ENCODE measurements at regions not wholly inside any gene's neighbourhood (a gene's known extent, or its start where the extent isn't known, plus 50 kb on each side); places are given as distances from the start of the nearest gene placed in this dataset.

DNA sequence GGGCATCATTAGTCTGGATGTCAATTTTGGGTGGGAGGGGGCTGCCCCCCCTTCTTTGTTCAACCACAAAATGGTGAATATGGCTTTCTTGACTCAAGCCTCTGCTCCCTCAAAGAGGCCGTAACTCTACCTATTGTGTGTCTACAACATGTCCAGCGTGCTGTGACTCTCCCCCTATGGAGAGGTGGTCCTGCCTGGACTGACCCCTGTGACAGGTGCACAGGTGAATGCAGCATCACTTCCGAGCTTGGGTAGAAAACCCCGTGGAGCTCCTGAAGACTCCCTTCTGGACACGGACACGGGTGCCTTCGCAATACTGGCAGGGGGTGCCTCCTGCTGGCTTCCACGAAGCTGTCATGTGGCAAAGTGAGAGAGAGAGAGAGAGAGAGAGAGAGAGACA, 397.8 kb downstream of the GALR1 start:
- no peak overlapping the region for H3K4me3 ChIP-seq (ENCODE audit: low read depth, low read length)
- TF ChIP-seq, protein P1, sequence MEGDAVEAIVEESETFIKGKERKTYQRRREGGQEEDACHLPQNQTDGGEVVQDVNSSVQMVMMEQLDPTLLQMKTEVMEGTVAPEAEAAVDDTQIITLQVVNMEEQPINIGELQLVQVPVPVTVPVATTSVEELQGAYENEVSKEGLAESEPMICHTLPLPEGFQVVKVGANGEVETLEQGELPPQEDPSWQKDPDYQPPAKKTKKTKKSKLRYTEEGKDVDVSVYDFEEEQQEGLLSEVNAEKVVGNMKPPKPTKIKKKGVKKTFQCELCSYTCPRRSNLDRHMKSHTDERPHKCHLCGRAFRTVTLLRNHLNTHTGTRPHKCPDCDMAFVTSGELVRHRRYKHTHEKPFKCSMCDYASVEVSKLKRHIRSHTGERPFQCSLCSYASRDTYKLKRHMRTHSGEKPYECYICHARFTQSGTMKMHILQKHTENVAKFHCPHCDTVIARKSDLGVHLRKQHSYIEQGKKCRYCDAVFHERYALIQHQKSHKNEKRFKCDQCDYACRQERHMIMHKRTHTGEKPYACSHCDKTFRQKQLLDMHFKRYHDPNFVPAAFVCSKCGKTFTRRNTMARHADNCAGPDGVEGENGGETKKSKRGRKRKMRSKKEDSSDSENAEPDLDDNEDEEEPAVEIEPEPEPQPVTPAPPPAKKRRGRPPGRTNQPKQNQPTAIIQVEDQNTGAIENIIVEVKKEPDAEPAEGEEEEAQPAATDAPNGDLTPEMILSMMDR (conservative IDR thresholded peaks at IDR 0.05; ENCODE audit: low read depth, low read length) = no peak
- no peak for DNase-seq (ENCODE audit: low read depth)

DNA sequence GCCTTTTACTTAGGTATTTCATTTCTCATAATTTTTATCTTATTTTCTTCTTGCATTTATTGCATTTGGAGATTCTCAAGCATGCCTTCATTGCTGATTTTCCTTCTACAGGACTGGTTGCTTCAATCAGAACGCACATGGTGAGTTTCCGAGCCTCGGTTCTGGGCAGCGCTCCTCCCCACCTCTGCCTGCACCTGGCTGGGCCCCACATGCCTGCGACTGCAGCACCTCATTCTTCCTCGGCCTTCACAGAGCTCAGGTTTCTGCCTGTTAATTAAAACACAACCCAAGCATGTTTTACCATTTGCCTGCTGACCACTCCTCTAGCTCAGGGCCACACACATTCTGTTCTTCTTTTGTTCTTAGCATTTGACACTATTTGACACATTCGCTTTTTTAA, 398.8 kb downstream of the GALR1 start:
- no peak for DNase-seq (ENCODE audit: low read depth)
- H3K4me3 ChIP-seq (ENCODE audit: low read depth, low read length) = no peak overlapping the region
- TF ChIP-seq, protein P1 (conservative IDR thresholded peaks at IDR 0.05; ENCODE audit: low read depth, low read length) = no peak

DNA sequence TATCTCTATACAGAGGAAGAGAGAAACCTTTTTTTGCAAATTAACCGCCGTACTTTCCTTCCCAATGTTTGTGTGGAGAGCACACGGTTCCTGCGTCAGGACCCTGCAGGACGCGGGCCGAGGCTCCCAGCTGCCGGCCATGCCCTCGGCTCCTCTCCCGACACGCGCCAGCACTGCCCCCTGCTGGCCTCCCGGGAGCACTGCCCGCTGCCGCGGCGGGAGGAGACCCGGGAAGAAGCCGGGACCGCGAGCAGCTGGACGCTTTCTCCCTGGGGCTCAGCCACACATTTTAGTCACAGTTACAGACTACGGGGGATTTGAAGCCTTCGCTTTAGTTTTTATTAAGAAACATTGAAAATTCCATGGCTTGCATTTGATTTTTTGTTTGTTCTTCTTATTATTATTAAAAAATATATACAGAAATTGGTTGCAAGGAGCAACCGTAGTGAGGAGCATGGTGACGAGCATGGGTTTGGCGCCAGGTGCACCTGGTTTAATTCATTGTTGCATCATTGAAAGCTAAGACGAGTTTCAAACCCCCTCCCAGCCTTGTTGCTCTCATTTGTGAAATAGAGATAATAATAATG, 401.2 kb downstream of the GALR1 start:
- peak; percentile 77 for DNase-seq (ENCODE audit: low read depth)
- H3K4me3 ChIP-seq (ENCODE audit: low read depth, low read length) = no peak overlapping the region
- TF ChIP-seq, protein P1 (conservative IDR thresholded peaks at IDR 0.05; ENCODE audit: low read depth, low read length) = peak; percentile 87

DNA sequence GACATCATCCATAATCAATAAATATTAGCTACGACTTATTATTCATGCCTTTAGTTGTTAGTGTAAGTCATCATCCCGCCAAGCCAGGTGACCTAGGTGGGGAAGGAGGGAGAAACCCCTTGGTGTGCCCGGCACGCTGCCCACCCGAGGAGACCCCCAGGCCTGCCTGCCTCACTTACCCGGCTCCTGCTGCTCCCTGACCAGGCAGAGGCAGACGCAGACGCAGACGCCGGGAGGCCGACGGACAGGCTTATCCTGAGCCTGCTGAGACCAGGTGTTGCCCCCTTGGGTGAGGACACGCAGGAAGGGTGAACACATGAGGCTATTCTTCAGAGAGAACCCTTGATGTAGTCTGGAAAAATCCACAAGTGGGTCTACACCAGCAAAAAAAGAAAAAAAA, 401.8 kb downstream of the GALR1 start:
- no peak overlapping the region for H3K4me3 ChIP-seq (ENCODE audit: low read depth, low read length)
- DNase-seq (ENCODE audit: low read depth) = no peak
- TF ChIP-seq, protein P1 (conservative IDR thresholded peaks at IDR 0.05; ENCODE audit: low read depth, low read length) = no peak

DNA sequence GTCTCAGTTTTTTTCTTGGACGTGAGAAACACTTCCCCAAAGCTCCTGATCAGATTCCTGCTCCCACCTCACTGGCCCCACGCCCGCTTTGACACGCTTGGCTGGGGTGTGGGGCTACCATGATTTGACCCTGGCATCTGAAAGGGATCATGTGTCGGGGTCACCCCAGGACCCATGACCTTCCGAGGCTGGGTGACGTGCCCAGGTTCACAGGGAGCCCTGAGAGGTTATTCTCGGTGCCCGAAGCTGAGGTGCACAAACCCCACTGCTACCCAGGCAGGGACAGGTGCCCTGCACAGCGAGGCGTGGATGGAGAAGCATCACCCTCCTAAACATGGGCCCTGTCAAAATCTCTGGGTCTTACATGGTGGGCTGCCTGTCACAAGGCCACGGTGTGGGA, 404.1 kb downstream of the GALR1 start:
- H3K4me3 ChIP-seq (ENCODE audit: low read depth, low read length) = no peak overlapping the region
- TF ChIP-seq, protein P1 (conservative IDR thresholded peaks at IDR 0.05; ENCODE audit: low read depth, low read length) = no peak
- no peak for DNase-seq (ENCODE audit: low read depth)

DNA sequence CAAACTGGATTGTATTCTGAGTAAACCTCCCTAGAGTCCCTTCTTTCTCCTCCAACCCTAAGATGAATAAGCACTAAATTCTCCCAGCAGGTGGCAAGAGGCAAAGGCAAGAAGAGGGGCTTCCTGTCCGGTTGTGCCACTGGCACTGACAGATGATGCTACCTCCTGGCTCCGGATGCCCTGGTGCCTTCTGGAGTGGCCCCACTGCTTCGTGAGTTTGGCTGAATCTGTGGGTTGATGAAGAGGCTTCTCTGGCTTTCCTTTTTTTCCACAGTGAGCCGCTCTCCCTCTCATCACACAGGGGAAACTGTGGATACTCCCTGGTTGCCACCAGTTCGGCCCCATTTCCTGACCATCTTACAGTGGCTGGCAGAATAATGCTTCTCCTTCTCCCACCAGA, 404.7 kb downstream of the GALR1 start:
- DNase-seq (ENCODE audit: low read depth) = no peak
- H3K4me3 ChIP-seq (ENCODE audit: low read depth, low read length) = no peak overlapping the region
- TF ChIP-seq, protein P1 (conservative IDR thresholded peaks at IDR 0.05; ENCODE audit: low read depth, low read length) = no peak

DNA sequence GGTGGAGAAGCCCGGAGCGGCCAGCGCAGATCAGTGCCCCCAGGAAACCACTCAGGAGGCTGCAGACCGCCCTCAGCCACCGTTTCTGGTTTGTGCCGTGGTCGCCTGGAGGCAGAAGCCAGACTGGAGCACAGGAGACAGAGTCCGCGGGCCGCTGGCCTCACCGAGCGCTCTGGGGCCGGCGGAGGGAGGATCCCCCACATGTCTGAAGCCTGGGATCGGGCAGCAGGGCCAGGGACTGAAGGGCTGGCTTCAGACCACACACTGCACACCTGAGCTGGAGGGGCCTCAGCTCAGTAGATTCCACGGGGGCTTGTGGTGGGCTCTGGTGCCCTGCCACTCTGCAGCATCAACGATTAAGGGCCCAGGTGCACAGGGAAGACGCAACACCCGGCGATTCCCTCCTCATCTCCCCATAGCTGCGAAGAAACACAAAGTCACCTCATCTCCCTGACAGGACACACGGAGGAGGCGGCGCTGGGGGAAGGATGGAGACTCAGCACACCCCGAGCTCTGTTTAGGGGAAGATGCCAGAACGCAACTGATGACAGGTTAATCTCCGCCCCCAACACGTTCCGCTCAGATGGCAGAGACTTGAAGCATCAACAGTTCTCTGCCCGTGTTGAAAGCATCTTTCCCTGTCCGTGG, 408.1 kb downstream of the GALR1 start:
- DNase-seq (ENCODE audit: low read depth) = no peak
- no peak overlapping the region for H3K4me3 ChIP-seq (ENCODE audit: low read depth, low read length)
- TF ChIP-seq, protein P1 (conservative IDR thresholded peaks at IDR 0.05; ENCODE audit: low read depth, low read length) = no peak
